ENCODE measurements at regions not wholly inside any gene's neighbourhood (a gene's known extent, or its start where the extent isn't known, plus 50 kb on each side); places are given as distances from the start of the nearest gene placed in this dataset.

- TF ChIP-seq HDAC6 (IDR thresholded peaks at IDR 0.05; ENCODE audit: low read depth, low read length) = no peak
Measured at GRCh38 chr4:125849869-125850268, 535.1 kb downstream of the FAT4 start (continued).

DNA sequence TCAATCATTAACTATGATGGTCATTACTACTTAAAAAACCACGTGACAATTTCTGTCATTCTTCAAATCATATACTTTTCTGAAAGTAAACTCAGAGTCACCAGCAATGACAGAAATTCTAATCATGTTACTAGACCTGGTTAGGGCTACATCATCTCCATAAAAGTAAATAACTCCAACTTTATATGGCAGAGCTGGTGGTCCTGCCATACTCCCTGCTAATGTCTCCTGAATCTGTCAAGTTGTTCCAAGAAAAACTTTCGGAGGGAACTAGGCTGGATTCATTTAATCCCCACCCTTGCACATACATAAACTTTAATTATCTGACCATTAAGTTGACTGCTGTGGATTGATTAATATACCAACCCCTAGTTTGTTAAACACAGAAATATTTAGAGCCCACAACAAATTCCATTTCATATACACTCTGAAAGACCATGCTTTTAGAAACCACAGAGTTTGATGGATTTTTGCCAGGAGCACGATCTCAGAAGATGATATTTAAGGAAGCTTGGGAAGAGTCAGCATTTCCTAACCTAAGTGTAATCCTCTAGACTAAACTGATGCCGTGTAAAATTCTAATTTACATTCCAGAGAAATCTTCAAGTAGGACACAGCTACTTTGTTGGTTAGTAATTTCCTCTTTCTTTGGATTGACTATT lies 577.0 kb downstream of the FAT4 start:
- in situ Hi-C loops (cut with HindIII; ENCODE audit: extremely low pct_ligation_motif_present, low pct_unique_long_range_greater_than_20kb) (no loop called here), intact Hi-C loops (cut with micrococcal nuclease; ENCODE audit: unreplicated experiment) (no loop called here)
- Histone ChIP-seq H3K4me1 (ENCODE audit: insufficient read depth, low read length) (no peaks in the 10 kb centered on the region), H3K36me3 (replicated peaks in 1 of 2; ENCODE audit: control insufficient read depth in 1 of 2, insufficient read depth in 2 of 2, low read length in 2 of 2) (no peaks in the 10 kb centered on the region), H3K9me3 (ENCODE audit: low read length) (no peaks in the 10 kb centered on the region), H3K79me2 (ENCODE audit: insufficient read depth, low read length) (no peaks in the 10 kb centered on the region), H2AFZ (ENCODE audit: low read length) (no peak overlapping the region), H3K27me3 (ENCODE audit: control insufficient read depth in 1 of 2, insufficient read depth in 2 of 2, low read length in 2 of 2) (no peaks in the 10 kb centered on the region), H3K9ac (ENCODE audit: insufficient read depth, low read depth, low read length) (no peak overlapping the region), H4K20me1 (ENCODE audit: insufficient read depth, low read length) (no peaks in the 10 kb centered on the region), H3K4me3 (replicated peaks in 1 of 3; ENCODE audit: insufficient read depth in 1 of 3, low read depth in 2 of 3, low read length in 3 of 3) (no peak overlapping the region), H3K4me2 (ENCODE audit: low read depth, low read length) (no peak overlapping the region), H3K27ac (ENCODE audit: extremely low read length, insufficient read depth, low read length) (no peak overlapping the region)
- WGBS (ENCODE audit: low lambda C conversion rate) = 15% methylated on average over 4 of the region's 4 CpGs
- FAIRE-seq (no peak), ATAC-seq (no peak), DNase-seq (ENCODE audit: low spot score) (no peak)
- POLR2A ChIA-PET = no interaction called here
- no TSS peak for BruUV-seq (replicated peaks)
- CTCF ChIA-PET (ENCODE audit: low intra/inter-chr PET ratio, low total read pairs) = no interaction called here
- no peak for TF ChIP-seq ETV6 (CRISPR knock-in tag; conservative IDR thresholded peaks at IDR 0.05)
- TF ChIP-seq, protein P1, sequence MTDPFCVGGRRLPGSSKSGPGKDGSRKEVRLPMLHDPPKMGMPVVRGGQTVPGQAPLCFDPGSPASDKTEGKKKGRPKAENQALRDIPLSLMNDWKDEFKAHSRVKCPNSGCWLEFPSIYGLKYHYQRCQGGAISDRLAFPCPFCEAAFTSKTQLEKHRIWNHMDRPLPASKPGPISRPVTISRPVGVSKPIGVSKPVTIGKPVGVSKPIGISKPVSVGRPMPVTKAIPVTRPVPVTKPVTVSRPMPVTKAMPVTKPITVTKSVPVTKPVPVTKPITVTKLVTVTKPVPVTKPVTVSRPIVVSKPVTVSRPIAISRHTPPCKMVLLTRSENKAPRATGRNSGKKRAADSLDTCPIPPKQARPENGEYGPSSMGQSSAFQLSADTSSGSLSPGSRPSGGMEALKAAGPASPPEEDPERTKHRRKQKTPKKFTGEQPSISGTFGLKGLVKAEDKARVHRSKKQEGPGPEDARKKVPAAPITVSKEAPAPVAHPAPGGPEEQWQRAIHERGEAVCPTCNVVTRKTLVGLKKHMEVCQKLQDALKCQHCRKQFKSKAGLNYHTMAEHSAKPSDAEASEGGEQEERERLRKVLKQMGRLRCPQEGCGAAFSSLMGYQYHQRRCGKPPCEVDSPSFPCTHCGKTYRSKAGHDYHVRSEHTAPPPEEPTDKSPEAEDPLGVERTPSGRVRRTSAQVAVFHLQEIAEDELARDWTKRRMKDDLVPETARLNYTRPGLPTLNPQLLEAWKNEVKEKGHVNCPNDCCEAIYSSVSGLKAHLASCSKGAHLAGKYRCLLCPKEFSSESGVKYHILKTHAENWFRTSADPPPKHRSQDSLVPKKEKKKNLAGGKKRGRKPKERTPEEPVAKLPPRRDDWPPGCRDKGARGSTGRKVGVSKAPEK (CRISPR knock-in tag; IDR thresholded peaks at IDR 0.05; ENCODE audit: borderline replicate concordance) = no peak
- TF ChIP-seq ZNF333 (CRISPR knock-in tag; IDR thresholded peaks at IDR 0.05; ENCODE audit: borderline replicate concordance) = no peak
- no peak for TF ChIP-seq AHR (CRISPR knock-in tag; IDR thresholded peaks at IDR 0.05)
- no peak for TF ChIP-seq RAD21 (CRISPR knock-in tag; IDR thresholded peaks at IDR 0.05)
- no peak for TF ChIP-seq HNF4A (CRISPR knock-in tag; IDR thresholded peaks at IDR 0.05)
- no peak for TF ChIP-seq CHD4 (IDR thresholded peaks at IDR 0.05; ENCODE audit: borderline replicate concordance, low read length)
- TF ChIP-seq ZNF878 (CRISPR knock-in tag; IDR thresholded peaks at IDR 0.05) = no peak
- TF ChIP-seq, protein P2, sequence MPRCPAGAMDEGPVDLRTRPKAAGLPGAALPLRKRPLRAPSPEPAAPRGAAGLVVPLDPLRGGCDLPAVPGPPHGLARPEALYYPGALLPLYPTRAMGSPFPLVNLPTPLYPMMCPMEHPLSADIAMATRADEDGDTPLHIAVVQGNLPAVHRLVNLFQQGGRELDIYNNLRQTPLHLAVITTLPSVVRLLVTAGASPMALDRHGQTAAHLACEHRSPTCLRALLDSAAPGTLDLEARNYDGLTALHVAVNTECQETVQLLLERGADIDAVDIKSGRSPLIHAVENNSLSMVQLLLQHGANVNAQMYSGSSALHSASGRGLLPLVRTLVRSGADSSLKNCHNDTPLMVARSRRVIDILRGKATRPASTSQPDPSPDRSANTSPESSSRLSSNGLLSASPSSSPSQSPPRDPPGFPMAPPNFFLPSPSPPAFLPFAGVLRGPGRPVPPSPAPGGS (CRISPR knock-in tag; IDR thresholded peaks at IDR 0.05) = no peak
- TF ChIP-seq FOXK1 (CRISPR knock-in tag; IDR thresholded peaks at IDR 0.05; ENCODE audit: borderline replicate concordance, low read depth) = no peak
- no peak for TF ChIP-seq RBFOX2 (IDR thresholded peaks at IDR 0.05; ENCODE audit: low read depth, low read length)
- no peak for TF ChIP-seq ZNF576 (CRISPR knock-in tag; IDR thresholded peaks at IDR 0.05)
- TF ChIP-seq, protein P3, sequence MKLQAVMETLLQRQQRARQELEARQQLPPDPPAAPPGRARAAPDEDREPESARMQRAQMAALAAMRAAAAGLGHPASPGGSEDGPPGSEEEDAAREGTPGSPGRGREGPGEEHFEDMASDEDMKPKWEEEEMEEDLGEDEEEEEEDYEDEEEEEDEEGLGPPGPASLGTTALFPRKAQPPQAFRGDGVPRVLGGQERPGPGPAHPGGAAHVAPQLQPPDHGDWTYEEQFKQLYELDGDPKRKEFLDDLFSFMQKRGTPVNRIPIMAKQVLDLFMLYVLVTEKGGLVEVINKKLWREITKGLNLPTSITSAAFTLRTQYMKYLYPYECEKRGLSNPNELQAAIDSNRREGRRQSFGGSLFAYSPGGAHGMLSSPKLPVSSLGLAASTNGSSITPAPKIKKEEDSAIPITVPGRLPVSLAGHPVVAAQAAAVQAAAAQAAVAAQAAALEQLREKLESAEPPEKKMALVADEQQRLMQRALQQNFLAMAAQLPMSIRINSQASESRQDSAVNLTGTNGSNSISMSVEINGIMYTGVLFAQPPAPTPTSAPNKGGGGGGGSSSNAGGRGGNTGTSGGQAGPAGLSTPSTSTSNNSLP (IDR thresholded peaks at IDR 0.05; ENCODE audit: low read depth, low read length) = no peak
- TF ChIP-seq ERF (CRISPR knock-in tag; IDR thresholded peaks at IDR 0.05) = no peak
- TF ChIP-seq NONO (IDR thresholded peaks at IDR 0.05) = no peak
- no peak for TF ChIP-seq NONO (CRISPR knock-in tag; conservative IDR thresholded peaks at IDR 0.05)
- no peak for TF ChIP-seq ZMAT5 (CRISPR knock-in tag; IDR thresholded peaks at IDR 0.05; ENCODE audit: borderline replicate concordance, low read depth)
